Erythroblast (primary cell): ENCODE measurements at regions not wholly inside any gene's neighbourhood (a gene's known extent, or its start where the extent isn't known, plus 50 kb on each side); places are given as distances from the start of the nearest gene placed in this dataset.

Experiments used
- GATA1 ChIP-seq: IDR thresholded peaks from 2 replicates; pipeline ENCODE4 v1.6.1; 2011; ENCODE audit warnings: low read depth, mild to moderate bottlenecking, control low read depth, low read length, moderate library complexity
- POLR2A ChIP-seq: IDR thresholded peaks from 2 replicates; pipeline ENCODE4 v1.6.1; 2011; ENCODE audit warnings: mild to moderate bottlenecking, low read length

GRCh38 chr10:109250152-109250551 lies 673.2 kb downstream of the XPNPEP1 start:
- TF ChIP-seq POLR2A (no peak), GATA1 (no peak)
